Heart left ventricle (tissue), 16 donors: ENCODE measurements at regions not wholly inside any gene's neighbourhood (a gene's known extent, or its start where the extent isn't known, plus 50 kb on each side); places are given as distances from the start of the nearest gene placed in this dataset.

Source experiments
- ATAC-seq, 4 donors: fragments of 200-7000 bp; cut with Tn5 transposase; one replicate each; pipeline ENCODE4 v1.9.1; 2020 to 2022; ENCODE audit warnings: moderate library complexity in 4 of 4, mild to moderate bottlenecking in 3 of 4, moderate number of reproducible peaks in 1 of 4
- DNase-seq, 5 donors: peaks; one replicate each; pipeline ENCODE4 v3.0.0-alpha.2; 2020
- H3K27ac ChIP-seq, 12 donors: fragments of 200-600 bp; sonication (generic) in 4 of 12; one replicate each; pipeline versions ENCODE4 v1.5.0 to v1.8.0; 2016 to 2022; ENCODE audit warnings: mild to moderate bottlenecking in 2 of 12
- H3K27me3 ChIP-seq, 9 donors: fragments of 200-600 bp; sonication (generic) in 2 of 9; one replicate each; pipeline versions ENCODE4 v1.5.1 to v1.8.0; 2016 to 2022; ENCODE audit warnings: mild to moderate bottlenecking in 3 of 9
- H3K36me3 ChIP-seq, 9 donors: fragments of 200-600 bp; sonication (generic) in 2 of 9; one replicate each; pipeline versions ENCODE4 v1.5.0 to v1.8.0; 2018 to 2022; ENCODE audit warnings: mild to moderate bottlenecking in 2 of 9
- H3K4me1 ChIP-seq, 12 donors: fragments of 200-600 bp; sonication (generic) in 4 of 12; one replicate each; pipeline versions ENCODE4 v1.5.0 to v1.8.0; 2016 to 2022; ENCODE audit warnings: mild to moderate bottlenecking in 3 of 12
- H3K4me3 ChIP-seq, 12 donors: fragments of 200-600 bp; sonication (generic) in 4 of 12; one replicate each; pipeline versions ENCODE4 v1.5.0 to v1.8.0; 2017 to 2022; ENCODE audit warnings: mild to moderate bottlenecking in 9 of 12, moderate library complexity in 4 of 12
- H3K9me3 ChIP-seq, 12 donors: fragments of 200-600 bp; sonication (generic) in 4 of 12; one replicate each; pipeline versions ENCODE4 v1.5.0 to v1.8.0; 2016 to 2022; ENCODE audit warnings: mild to moderate bottlenecking in 1 of 12
- CTCF ChIP-seq, 12 donors: fragments of 200-600 bp; sonication (generic) in 4 of 12; IDR thresholded peaks; one replicate each; pipeline versions ENCODE4 v1.5.0 to v1.8.0; 2018 to 2022; ENCODE audit warnings: antibody characterized with exemption in 12 of 12, mild to moderate bottlenecking in 5 of 12
- POLR2A ChIP-seq, 2 donors: fragments of 450-650 bp; IDR thresholded peaks; one replicate each; pipeline ENCODE4 v1.6.1; 2017; ENCODE audit warnings: antibody characterized with exemption in 2 of 2, mild to moderate bottlenecking in 2 of 2, moderate library complexity in 2 of 2
- WGBS, 4 donors: extraction: QIAGEN DNeasy Blood & Tissue Kit in 2 of 4; methylation state at CpG; one replicate each; pipeline versions ENCODE4 v1.1.5 to v1.1.7; 2013 to 2018; 5-methylcytosine and 5-hydroxymethylcytosine counted together
- intact Hi-C, 10 donors: fragments of 100-400 bp; cut with DNase I; formaldehyde crosslinking; loops; one replicate each; pipeline versions ENCODE4 v1.11.1 to v1.14.2; 2022
- donor health status: ischemic (EF 13 %, LVEDD 7.1; RV severe dilation, severe dysfunction).
- donor health status: healthy with polysubstance abuse.
- donor health status: DM: no; HTN: yes; CAD: no.
- donor health status: DM: no; HTN: no; CAD: no.
- donor health status: ischemic (EF 25% LVEDD 6.9; RV normal size, moderate dysfunction).
- donor health status: ischemic (EF 25% LVEDD 5.7; RV mildly dilated, moderate dysfunction).
- donor health status: healthy.
- donor health status: DM: yes; HTN: yes; CAD: no.
- donor health status: ischemic (EF 35%, LVEDD 5.7; RV mildly dilated, moderate dysfunction).
- donor health status: nonischemic (EF 11% LVEDD 7.7; RV severe dilation, severe dysfunction).
- donor health status: DM: yes; HTN: yes; CAD: no.
- donor health status: PGD.
- donor health status: ischemic (EF 29% LVEDD 5.4; RV normal size, mild dysfunction).
- donor health status: nonischemic (EF 23%, LVEDD 6.1; RV moderate dilation, normal function).

DNA sequence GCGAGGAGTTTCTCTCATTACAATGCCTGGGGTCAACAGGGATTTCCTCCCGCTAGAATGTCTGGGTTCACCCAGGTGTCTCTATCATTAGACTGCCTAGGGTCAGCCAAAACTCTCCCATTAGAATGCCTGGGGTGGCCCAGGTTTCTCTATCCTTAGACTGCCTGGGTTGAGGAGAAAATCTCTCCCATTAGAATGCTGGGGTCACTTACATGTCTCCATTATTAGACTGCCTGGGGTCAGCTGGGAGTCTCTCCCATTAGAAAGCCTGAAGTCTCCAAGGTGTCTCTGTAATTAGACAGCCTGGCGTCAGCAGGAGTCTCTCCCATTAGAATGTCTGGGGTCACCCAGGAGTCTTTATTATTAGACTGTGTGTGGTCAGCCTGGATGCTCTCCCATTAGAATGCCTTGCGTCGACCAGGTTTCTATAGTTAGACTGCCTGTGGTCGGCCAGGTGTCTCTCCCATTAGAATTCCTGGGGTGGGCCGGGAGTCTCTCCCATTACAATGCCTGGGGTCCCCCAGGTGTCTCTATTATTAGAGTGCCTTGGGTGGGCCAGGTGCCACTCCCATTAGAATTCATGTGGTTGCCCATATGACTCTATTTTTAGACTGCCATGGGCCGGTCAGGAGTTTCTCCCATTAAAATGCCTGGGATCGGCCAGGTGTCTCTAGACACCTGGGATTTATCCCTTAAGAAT lies 2272.1 kb downstream of the TP53TG3F start:
- DNase-seq (no peak), ATAC-seq (no peak)
- peaks cover 0 to 24% (median 0%) of the 10 kb centered on the region in 12 donors for H3K9me3 ChIP-seq
- no peaks in the 10 kb centered on the region for H3K36me3 ChIP-seq
- intact Hi-C loops: loop anchor here in 2 of 10 donors (10.0 kb wide), 2 partner anchors 57 to 367 kb away; no protein-coding TSS in a partner anchor
- WGBS, 4 donors: 72 to 81% (median 76%) methylated on average over 5 to 9 of the region's 9 CpGs
- no peaks in the 10 kb centered on the region for H3K27me3 ChIP-seq
- no peak for TF ChIP-seq CTCF (IDR thresholded peaks at IDR 0.05)
- TF ChIP-seq POLR2A (IDR thresholded peaks at IDR 0.05): no peak
- no peak overlapping the region for H3K4me3 ChIP-seq
- peaks cover 0 to 5% (median 0%) of the 10 kb centered on the region in 12 donors for H3K4me1 ChIP-seq
- no peak overlapping the region for H3K27ac ChIP-seq

DNA sequence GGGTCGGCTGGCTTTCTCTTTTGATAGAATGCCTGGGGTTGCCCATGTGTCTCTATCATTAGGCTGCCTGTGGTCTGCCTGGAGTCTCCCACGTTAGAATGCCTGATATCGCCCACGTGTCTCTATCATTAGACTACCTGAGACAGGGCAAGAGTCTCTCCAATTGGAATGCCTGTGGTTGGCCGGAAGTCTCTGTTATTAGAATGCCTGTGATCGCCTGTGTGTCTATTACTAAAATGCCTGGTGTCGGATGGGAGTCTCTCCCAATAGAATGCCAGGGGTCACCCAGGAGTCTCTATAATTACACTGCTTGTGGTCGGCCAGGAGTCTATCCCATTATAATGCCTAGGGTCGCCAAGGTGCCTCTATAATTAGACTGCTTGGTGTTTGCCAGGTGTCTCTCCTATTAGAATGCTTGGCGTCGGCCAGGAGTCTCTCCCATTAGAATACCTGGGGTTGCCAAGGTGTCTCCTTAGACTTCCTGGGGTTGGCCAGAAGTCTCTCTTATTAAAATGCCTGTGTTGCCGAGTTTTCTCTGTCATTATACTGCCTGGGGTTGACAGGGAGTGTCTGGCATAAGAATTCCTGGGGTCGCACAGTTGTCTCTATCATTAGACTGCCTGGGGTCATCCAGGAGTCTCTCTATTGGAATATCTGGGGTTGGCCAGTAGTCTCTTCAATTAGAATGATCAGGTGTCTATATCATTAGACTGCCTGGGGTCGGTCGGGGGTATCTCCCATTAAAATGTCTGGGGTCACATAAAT lies 2272.8 kb downstream of the TP53TG3F start:
- H3K27ac ChIP-seq: no peak overlapping the region
- WGBS, 4 donors: 64 to 70% (median 67%) methylated on average over 12 to 15 of the region's 15 CpGs
- no peak for TF ChIP-seq POLR2A (IDR thresholded peaks at IDR 0.05)
- TF ChIP-seq CTCF (IDR thresholded peaks at IDR 0.05): no peak
- no peaks in the 10 kb centered on the region for H3K36me3 ChIP-seq
- peaks cover 0 to 21% (median 0%) of the 10 kb centered on the region in 12 donors for H3K9me3 ChIP-seq
- DNase-seq (no peak), ATAC-seq (no peak)
- intact Hi-C loops: loop anchor here in 2 of 10 donors (10.0 kb wide), 2 partner anchors 57 to 367 kb away; no protein-coding TSS in a partner anchor
- H3K27me3 ChIP-seq: no peaks in the 10 kb centered on the region
- H3K4me1 ChIP-seq: peaks cover 0 to 5% (median 0%) of the 10 kb centered on the region in 12 donors
- no peak overlapping the region for H3K4me3 ChIP-seq

- DNase-seq (no peak), ATAC-seq (no peak)
- intact Hi-C loops: loop anchor here in 2 of 10 donors (10.0 kb wide), 2 partner anchors 59 to 369 kb away; no protein-coding TSS in a partner anchor
- Histone ChIP-seq H3K36me3 (no peaks in the 10 kb centered on the region), H3K4me3 (no peak overlapping the region), H3K27me3 (no peaks in the 10 kb centered on the region), H3K9me3 (peaks cover 0 to 12% (median 0%) of the 10 kb centered on the region in 12 donors), H3K27ac (no peak overlapping the region), H3K4me1 (peaks cover 0 to 5% (median 0%) of the 10 kb centered on the region in 12 donors)
- WGBS, 4 donors: 26 to 35% (median 32%) methylated on average over 3 of the region's 3 CpGs
- TF ChIP-seq CTCF (IDR thresholded peaks at IDR 0.05) (no peak), POLR2A (IDR thresholded peaks at IDR 0.05) (no peak)
Observed at GRCh38 chr16:35733278-35733965, 2274.0 kb downstream of the TP53TG3F start.
